Caco-2 (cell line): ENCODE measurements at regions not wholly inside any gene's neighbourhood (a gene's known extent, or its start where the extent isn't known, plus 50 kb on each side); places are given as distances from the start of the nearest gene placed in this dataset.

ENCODE experiments used
- BruUV-seq: library from RNA; stranded (reverse); fragments of 400-500 nt; replicated peaks from 2 replicates; lab custom pipeline; 2021; lab: Mats Ljungman, UMichigan
- CTCF ChIA-PET: fragments of 300-600 bp; sonication (Branson Sonifier 250); formaldehyde crosslinking; loops from one replicate; lab custom pipeline; 2022; ENCODE audit warnings: antibody characterized with exemption; lab: Charles Lee
- POLR2A ChIA-PET: fragments of 300-600 bp; sonication (Branson Sonifier 250); formaldehyde crosslinking; loops from one replicate; lab custom pipeline; 2022; ENCODE audit warnings: antibody characterized with exemption; lab: Charles Lee
- DNase-seq, 2 experiments: peaks; one replicate each; pipeline versions ENCODE4 v3.0.0 to v3.0.0-alpha.2; 2020 to 2022
- H3K27me3 ChIP-seq: replicated peaks from 2 replicates; pipeline ENCODE4 v1.6.0; 2011; ENCODE audit warnings: low read length; ENCODE audit not compliant: control insufficient read depth, insufficient read depth
- H3K36me3 ChIP-seq: 2 replicates; pipeline ENCODE4 v1.5.1; 2011; ENCODE audit warnings: low read length; ENCODE audit not compliant: control insufficient read depth, insufficient read depth
- H3K4me1 ChIP-seq: fragments of 250-450 bp; sonication (Bioruptor Pico); 2 replicates; pipeline ENCODE4 v1.5.1; 2020; ENCODE audit warnings: mild to moderate bottlenecking
- H3K4me3 ChIP-seq: 2 replicates; pipeline ENCODE4 v1.5.1; 2011; ENCODE audit warnings: low read depth, mild to moderate bottlenecking, control low read depth, low read length
- H3K9me3 ChIP-seq: fragments of 250-450 bp; sonication (Bioruptor Pico); 2 replicates; pipeline ENCODE4 v1.5.1; 2020; ENCODE audit warnings: mild to moderate bottlenecking, moderate library complexity
- H3K27ac Mint-ChIP-seq: one replicate; pipeline ENCODE4 v1.8.0; 2022; ENCODE audit warnings: mixed read lengths; ENCODE audit not compliant: unreplicated experiment
- H3K27me3 Mint-ChIP-seq: one replicate; pipeline ENCODE4 v1.8.0; 2022; ENCODE audit warnings: mixed read lengths; ENCODE audit not compliant: insufficient read depth, unreplicated experiment
- H3K36me3 Mint-ChIP-seq: one replicate; pipeline ENCODE4 v1.8.0; 2022; ENCODE audit warnings: mild to moderate bottlenecking, mixed read lengths; ENCODE audit not compliant: insufficient read depth, unreplicated experiment
- H3K4me1 Mint-ChIP-seq: one replicate; pipeline ENCODE4 v1.8.0; 2022; ENCODE audit warnings: low read depth, mixed read lengths; ENCODE audit not compliant: unreplicated experiment
- H3K4me3 Mint-ChIP-seq: one replicate; pipeline ENCODE4 v1.8.0; 2022; ENCODE audit warnings: mild to moderate bottlenecking, moderate library complexity, mixed read lengths; ENCODE audit not compliant: unreplicated experiment
- H3K9me3 Mint-ChIP-seq: one replicate; pipeline ENCODE4 v1.8.0; 2022; ENCODE audit warnings: mixed read lengths; ENCODE audit not compliant: unreplicated experiment
- CTCF ChIP-seq, 2 experiments: fragments of 200-600 bp in 1 of 2; IDR thresholded peaks; 1 replicate in 1 of 2; 2 replicates in 1 of 2; pipeline versions ENCODE4 v1.5.1 to v1.8.0; 2011 to 2022; ENCODE audit warnings: antibody characterized with exemption in 1 of 2, control low read depth in 1 of 2, inconsistent platforms in 1 of 2, low read depth in 1 of 2, low read length in 1 of 2, mild to moderate bottlenecking in 1 of 2, moderate library complexity in 1 of 2; ENCODE audit not compliant: insufficient read depth in 1 of 2, severe bottlenecking in 1 of 2, unreplicated experiment in 1 of 2
- intact Hi-C: fragments of 100-400 bp; cut with micrococcal nuclease; formaldehyde crosslinking; loops from one replicate; pipeline ENCODE4 v1.10.0; 2022; ENCODE audit not compliant: unreplicated experiment

- Histone ChIP-seq H3K36me3 (no peaks in the 10 kb centered on the region), H3K4me1 (no peaks in the 10 kb centered on the region), H3K9me3 (no peaks in the 10 kb centered on the region), H3K4me3 (no peak overlapping the region), H3K27me3 (no peaks in the 10 kb centered on the region)
- H3K9me3 Mint-ChIP-seq: no peaks in the 10 kb centered on the region
- no peaks in the 10 kb centered on the region for H3K27me3 Mint-ChIP-seq
- H3K27ac Mint-ChIP-seq: no peak overlapping the region
- no peak for TF ChIP-seq CTCF (IDR thresholded peaks at IDR 0.05; ENCODE audit: insufficient read depth in 1 of 2, low read depth in 1 of 2, low read length in 1 of 2, severe bottlenecking in 1 of 2, unreplicated experiment in 1 of 2)
- no peaks in the 10 kb centered on the region for H3K4me1 Mint-ChIP-seq
- POLR2A ChIA-PET: no interaction called here
- H3K4me3 Mint-ChIP-seq: no peak overlapping the region
- CTCF ChIA-PET: no interaction called here
- peaks cover 4% of the 10 kb centered on the region for H3K36me3 Mint-ChIP-seq
- intact Hi-C loops: no loop called here
- no TSS peak for BruUV-seq
- DNase-seq: no peak
Measured at GRCh38 chr14:89504091-89504490, 87.1 kb upstream of the FOXN3 start.

- Histone ChIP-seq H3K4me1 (no peaks in the 10 kb centered on the region), H3K4me3 (no peak overlapping the region), H3K9me3 (no peaks in the 10 kb centered on the region), H3K27me3 (no peaks in the 10 kb centered on the region), H3K36me3 (no peaks in the 10 kb centered on the region)
- no peaks in the 10 kb centered on the region for H3K36me3 Mint-ChIP-seq
- intact Hi-C loops: no loop called here
- H3K4me1 Mint-ChIP-seq: no peaks in the 10 kb centered on the region
- no peak for DNase-seq
- no peak for TF ChIP-seq CTCF (IDR thresholded peaks at IDR 0.05; ENCODE audit: insufficient read depth in 1 of 2, low read depth in 1 of 2, low read length in 1 of 2, severe bottlenecking in 1 of 2, unreplicated experiment in 1 of 2)
- CTCF ChIA-PET: no interaction called here
- no peak overlapping the region for H3K4me3 Mint-ChIP-seq
- BruUV-seq: no TSS peak
- POLR2A ChIA-PET: no interaction called here
- no peaks in the 10 kb centered on the region for H3K27me3 Mint-ChIP-seq
- no peaks in the 10 kb centered on the region for H3K9me3 Mint-ChIP-seq
- H3K27ac Mint-ChIP-seq: no peak overlapping the region
Measured at GRCh38 chr14:89503431-89503996, 86.5 kb upstream of the FOXN3 start.

- no peak for DNase-seq
- TF ChIP-seq CTCF (IDR thresholded peaks at IDR 0.05; ENCODE audit: insufficient read depth in 1 of 2, low read depth in 1 of 2, low read length in 1 of 2, severe bottlenecking in 1 of 2, unreplicated experiment in 1 of 2): no peak
- Histone ChIP-seq H3K9me3 (no peaks in the 10 kb centered on the region), H3K27me3 (no peaks in the 10 kb centered on the region), H3K4me3 (no peak overlapping the region), H3K36me3 (no peaks in the 10 kb centered on the region), H3K4me1 (no peaks in the 10 kb centered on the region)
- Mint-ChIP-seq H3K36me3 (no peaks in the 10 kb centered on the region), H3K4me3 (no peak overlapping the region), H3K27ac (no peak overlapping the region), H3K4me1 (no peaks in the 10 kb centered on the region), H3K27me3 (no peaks in the 10 kb centered on the region), H3K9me3 (no peaks in the 10 kb centered on the region)
- no TSS peak for BruUV-seq
- intact Hi-C loops: no loop called here
- ChIA-PET POLR2A (no interaction called here), CTCF (no interaction called here)
Measured at GRCh38 chr14:89502966-89503365, 85.9 kb upstream of the FOXN3 start.
